SU-DHL-6 (cell line): ENCODE measurements at regions not wholly inside any gene's neighbourhood (a gene's known extent, or its start where the extent isn't known, plus 50 kb on each side); places are given as distances from the start of the nearest gene placed in this dataset.

Source experiments
- EZH2phosphoT487 ChIP-seq: fragments of 200-600 bp; sonication (generic), shearing (Covaris generic); conservative IDR thresholded peaks from 2 replicates; pipeline ENCODE4 v1.6.1; 2018; ENCODE audit warnings: mild to moderate bottlenecking, antibody characterized with exemption, low read length, moderate library complexity, mixed read lengths
- TF ChIP-seq, protein P1 (sequence below): fragments of 200-600 bp; sonication (generic); IDR thresholded peaks from one replicate; pipeline ENCODE4 v1.5.1; 2017; ENCODE audit warnings: antibody characterized with exemption, mild to moderate bottlenecking, low read length, moderate library complexity; ENCODE audit not compliant: insufficient read depth, poor library complexity, severe bottlenecking

DNA sequence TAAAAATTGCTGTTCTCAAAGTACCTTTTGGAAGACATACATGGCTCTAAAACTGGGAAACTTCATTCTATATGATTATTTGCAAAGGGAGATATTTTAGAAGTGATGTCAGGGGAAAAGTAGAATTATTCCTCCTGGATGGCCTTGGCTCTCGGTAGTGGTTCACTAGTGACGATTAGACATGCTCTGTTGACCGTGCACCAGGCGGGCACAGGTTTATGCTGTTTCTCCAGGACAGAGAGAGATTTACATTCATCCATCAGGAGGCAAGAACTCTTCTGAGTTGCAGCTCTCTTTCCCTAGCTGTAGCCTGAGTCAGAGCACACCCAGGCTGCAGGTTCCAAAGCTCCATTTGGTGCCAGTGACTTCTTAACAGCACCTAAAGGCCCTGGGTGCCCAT, 184.9 kb upstream of the WDR11 start:
- TF ChIP-seq, protein P1, sequence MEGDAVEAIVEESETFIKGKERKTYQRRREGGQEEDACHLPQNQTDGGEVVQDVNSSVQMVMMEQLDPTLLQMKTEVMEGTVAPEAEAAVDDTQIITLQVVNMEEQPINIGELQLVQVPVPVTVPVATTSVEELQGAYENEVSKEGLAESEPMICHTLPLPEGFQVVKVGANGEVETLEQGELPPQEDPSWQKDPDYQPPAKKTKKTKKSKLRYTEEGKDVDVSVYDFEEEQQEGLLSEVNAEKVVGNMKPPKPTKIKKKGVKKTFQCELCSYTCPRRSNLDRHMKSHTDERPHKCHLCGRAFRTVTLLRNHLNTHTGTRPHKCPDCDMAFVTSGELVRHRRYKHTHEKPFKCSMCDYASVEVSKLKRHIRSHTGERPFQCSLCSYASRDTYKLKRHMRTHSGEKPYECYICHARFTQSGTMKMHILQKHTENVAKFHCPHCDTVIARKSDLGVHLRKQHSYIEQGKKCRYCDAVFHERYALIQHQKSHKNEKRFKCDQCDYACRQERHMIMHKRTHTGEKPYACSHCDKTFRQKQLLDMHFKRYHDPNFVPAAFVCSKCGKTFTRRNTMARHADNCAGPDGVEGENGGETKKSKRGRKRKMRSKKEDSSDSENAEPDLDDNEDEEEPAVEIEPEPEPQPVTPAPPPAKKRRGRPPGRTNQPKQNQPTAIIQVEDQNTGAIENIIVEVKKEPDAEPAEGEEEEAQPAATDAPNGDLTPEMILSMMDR = no peak
- no peak for TF ChIP-seq EZH2phosphoT487
